ENCODE measurements at regions not wholly inside any gene's neighbourhood (a gene's known extent, or its start where the extent isn't known, plus 50 kb on each side); places are given as distances from the start of the nearest gene placed in this dataset.

GRCh38 chr5:136763548-136763947 is 398.2 kb upstream of the TRPC7 start:
- no peak for TF ChIP-seq EZH2 (IDR thresholded peaks at IDR 0.05; ENCODE audit: insufficient read depth, poor library complexity, severe bottlenecking)
- TF ChIP-seq EZH2phosphoT487 (IDR thresholded peaks at IDR 0.05; ENCODE audit: insufficient read depth, low read depth), result no peak
